Stomach (tissue), 8 donors: ENCODE measurements at regions not wholly inside any gene's neighbourhood (a gene's known extent, or its start where the extent isn't known, plus 50 kb on each side); places are given as distances from the start of the nearest gene placed in this dataset.

Experiments
- DNase-seq, 2 donors: peaks; one replicate each; pipeline versions ENCODE4 v3.0.0 to v3.0.0-alpha.2; 2013 to 2019
- H3K27ac ChIP-seq, 5 donors: fragments of 200-600 bp in 4 of 5; sonication (generic) in 4 of 5; one replicate each; pipeline ENCODE4 v1.5.1; 2013 to 2019; ENCODE audit warnings: mild to moderate bottlenecking in 1 of 5, moderate library complexity in 1 of 5
- H3K27me3 ChIP-seq, 3 donors: fragments of 200-600 bp; sonication (generic); one replicate each; pipeline ENCODE4 v1.5.1; 2017 to 2019; ENCODE audit warnings: mixed run types in 1 of 3
- H3K36me3 ChIP-seq, 4 donors: fragments of 200-600 bp; sonication (generic); 1 replicate in 3 of 4; 2 replicates in 1 of 4; pipeline ENCODE4 v1.5.1; 2016 to 2019
- H3K4me1 ChIP-seq, 4 donors: fragments of 200-600 bp; sonication (generic); one replicate each; pipeline ENCODE4 v1.5.1; 2016 to 2019
- H3K4me3 ChIP-seq, 4 donors: fragments of 200-600 bp; sonication (generic) in 3 of 4; one replicate each; pipeline ENCODE4 v1.5.1; 2016 to 2019; ENCODE audit warnings: mild to moderate bottlenecking in 1 of 4
- H3K9me3 ChIP-seq, 4 donors: fragments of 200-600 bp; sonication (generic); one replicate each; pipeline ENCODE4 v1.5.1; 2016 to 2019
- EP300 ChIP-seq: sonication (generic); formaldehyde crosslinking; IDR thresholded peaks from one replicate; pipeline ENCODE4 v1.6.1; 2017; ENCODE audit warnings: antibody characterized with exemption
- POLR2A ChIP-seq, 4 donors: fragments of 450-650 bp; IDR thresholded peaks; one replicate each; pipeline ENCODE4 v1.6.1; 2016; ENCODE audit warnings: antibody characterized with exemption in 4 of 4, control low read depth in 2 of 4, mild to moderate bottlenecking in 1 of 4, moderate library complexity in 1 of 4
- POLR2AphosphoS5 ChIP-seq, 3 donors: sonication (generic); formaldehyde crosslinking; IDR thresholded peaks; one replicate each; pipeline ENCODE4 v1.6.1; 2016; ENCODE audit warnings: antibody characterized with exemption in 3 of 3
- WGBS, 5 donors: extraction: QIAGEN DNeasy Blood & Tissue Kit in 3 of 5; methylation state at CpG; one replicate each; pipeline versions ENCODE4 v1.1.5 to v1.1.7; 2013 to 2018; 5-methylcytosine and 5-hydroxymethylcytosine counted together
- intact Hi-C: fragments of 100-400 bp; cut with DNase I; formaldehyde crosslinking; loops from one replicate; pipeline ENCODE4 v1.15.1; 2023; ENCODE audit warnings: low total_unique reads
- TF ChIP-seq, protein P1 (sequence below), 7 experiments: fragments of 450-650 bp in 4 of 7; fragments of 200-600 bp in 3 of 7; sonication (generic) in 3 of 7; IDR thresholded peaks; one replicate each; pipeline ENCODE4 v1.5.1; 2016 to 2019; ENCODE audit warnings: antibody characterized with exemption in 7 of 7, control low read depth in 2 of 7, mild to moderate bottlenecking in 1 of 7
- donor health status: healthy with polysubstance abuse.
- donor health status: Bipolar disorder and iron deficiency.
- donor health status: healthy.

DNA sequence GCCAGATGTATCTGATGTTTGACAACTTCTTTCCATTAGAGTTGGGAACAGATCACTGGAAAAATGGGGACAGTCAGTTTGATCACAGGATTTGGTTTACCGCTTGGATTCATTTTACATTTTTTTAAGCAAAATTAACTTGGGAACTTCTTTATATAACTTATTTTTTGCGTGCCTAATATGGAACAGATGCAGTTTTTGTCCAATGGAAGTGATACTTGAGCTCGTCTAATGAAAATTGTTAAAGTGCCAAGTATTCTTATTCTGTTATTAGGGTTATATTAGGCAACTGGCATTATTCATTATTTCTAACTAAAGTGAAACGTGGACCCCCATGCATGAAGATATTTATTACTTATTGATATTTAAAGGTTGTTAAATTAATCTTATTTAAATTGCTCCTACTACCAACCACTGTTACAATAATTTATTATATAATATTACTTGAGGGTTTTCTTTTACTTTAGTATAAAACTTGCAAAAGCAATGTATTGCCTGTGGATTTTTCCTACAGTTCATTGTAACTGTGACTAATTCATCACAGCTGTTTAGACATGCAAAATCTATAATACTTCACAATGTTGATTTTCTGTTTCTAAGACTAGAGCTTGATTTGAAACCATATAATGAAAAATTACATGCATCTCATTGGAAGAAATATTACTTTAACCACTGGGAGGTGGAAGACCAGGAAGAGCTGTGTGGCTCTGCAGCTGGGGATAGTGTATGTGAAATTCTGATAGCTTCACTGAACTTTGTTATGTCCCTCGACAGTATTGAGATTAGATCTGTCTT lies 787.3 kb upstream of the WWC1 start:
- no peak for DNase-seq
- Histone ChIP-seq H3K9me3 (no peaks in the 10 kb centered on the region), H3K4me3 (no peak overlapping the region), H3K4me1 (no peaks in the 10 kb centered on the region), H3K27me3 (no peaks in the 10 kb centered on the region), H3K27ac (no peak overlapping the region), H3K36me3 (no peaks in the 10 kb centered on the region)
- intact Hi-C loops = no loop called here
- WGBS, 5 donors = 52 to 62% (median 57%) methylated on average over 5 of the region's 5 CpGs
- TF ChIP-seq, protein P1, sequence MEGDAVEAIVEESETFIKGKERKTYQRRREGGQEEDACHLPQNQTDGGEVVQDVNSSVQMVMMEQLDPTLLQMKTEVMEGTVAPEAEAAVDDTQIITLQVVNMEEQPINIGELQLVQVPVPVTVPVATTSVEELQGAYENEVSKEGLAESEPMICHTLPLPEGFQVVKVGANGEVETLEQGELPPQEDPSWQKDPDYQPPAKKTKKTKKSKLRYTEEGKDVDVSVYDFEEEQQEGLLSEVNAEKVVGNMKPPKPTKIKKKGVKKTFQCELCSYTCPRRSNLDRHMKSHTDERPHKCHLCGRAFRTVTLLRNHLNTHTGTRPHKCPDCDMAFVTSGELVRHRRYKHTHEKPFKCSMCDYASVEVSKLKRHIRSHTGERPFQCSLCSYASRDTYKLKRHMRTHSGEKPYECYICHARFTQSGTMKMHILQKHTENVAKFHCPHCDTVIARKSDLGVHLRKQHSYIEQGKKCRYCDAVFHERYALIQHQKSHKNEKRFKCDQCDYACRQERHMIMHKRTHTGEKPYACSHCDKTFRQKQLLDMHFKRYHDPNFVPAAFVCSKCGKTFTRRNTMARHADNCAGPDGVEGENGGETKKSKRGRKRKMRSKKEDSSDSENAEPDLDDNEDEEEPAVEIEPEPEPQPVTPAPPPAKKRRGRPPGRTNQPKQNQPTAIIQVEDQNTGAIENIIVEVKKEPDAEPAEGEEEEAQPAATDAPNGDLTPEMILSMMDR (IDR thresholded peaks at IDR 0.05) = no peak
- TF ChIP-seq POLR2A (IDR thresholded peaks at IDR 0.05) (no peak), POLR2AphosphoS5 (IDR thresholded peaks at IDR 0.05) (no peak), EP300 (no peak)

DNA sequence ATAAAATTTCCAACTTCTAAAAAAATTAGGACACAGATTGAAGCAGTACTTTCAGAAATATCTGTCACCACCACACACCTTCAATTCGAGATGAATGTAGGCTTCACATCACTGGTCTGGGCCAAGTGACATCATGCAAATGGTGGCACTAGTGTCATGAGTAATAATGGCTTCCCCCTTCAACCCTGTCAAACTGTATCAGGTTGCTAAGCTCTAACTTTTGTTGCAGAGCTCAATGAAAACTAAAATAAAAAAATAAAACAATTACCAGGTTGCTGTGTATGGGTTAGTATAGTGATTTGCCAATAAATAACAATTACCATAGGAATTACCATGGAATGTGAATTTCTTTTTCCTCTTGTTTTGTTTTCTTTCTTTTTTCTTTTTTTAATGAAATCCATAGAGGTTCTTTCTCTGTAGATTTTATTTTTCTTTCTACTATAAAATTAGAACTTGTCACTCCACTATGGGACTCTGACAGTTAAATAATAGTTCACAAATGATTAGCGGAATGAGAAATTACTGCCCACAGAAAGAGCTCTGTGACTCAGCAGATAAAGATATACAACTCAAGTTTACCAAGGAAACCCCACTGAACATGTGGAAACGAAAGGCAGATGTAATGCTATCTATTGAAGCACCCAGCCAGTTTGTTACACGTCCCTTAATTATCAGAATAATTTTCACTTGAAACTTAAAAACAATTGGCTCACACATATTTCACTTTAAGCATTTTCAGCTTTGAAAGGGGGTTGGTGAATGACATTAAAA lies 783.8 kb upstream of the WWC1 start:
- Histone ChIP-seq H3K9me3 (no peaks in the 10 kb centered on the region), H3K27ac (no peak overlapping the region), H3K4me3 (no peak overlapping the region), H3K27me3 (no peaks in the 10 kb centered on the region), H3K36me3 (no peaks in the 10 kb centered on the region), H3K4me1 (no peaks in the 10 kb centered on the region)
- TF ChIP-seq, protein P1 (IDR thresholded peaks at IDR 0.05) = no peak
- TF ChIP-seq POLR2A (IDR thresholded peaks at IDR 0.05) (no peak), POLR2AphosphoS5 (IDR thresholded peaks at IDR 0.05) (no peak), EP300 (no peak)
- DNase-seq = no peak
- 44 to 63% (median 53%) methylated on average over 4 of the region's 4 CpGs for WGBS, 5 donors
- intact Hi-C loops = no loop called here

DNA sequence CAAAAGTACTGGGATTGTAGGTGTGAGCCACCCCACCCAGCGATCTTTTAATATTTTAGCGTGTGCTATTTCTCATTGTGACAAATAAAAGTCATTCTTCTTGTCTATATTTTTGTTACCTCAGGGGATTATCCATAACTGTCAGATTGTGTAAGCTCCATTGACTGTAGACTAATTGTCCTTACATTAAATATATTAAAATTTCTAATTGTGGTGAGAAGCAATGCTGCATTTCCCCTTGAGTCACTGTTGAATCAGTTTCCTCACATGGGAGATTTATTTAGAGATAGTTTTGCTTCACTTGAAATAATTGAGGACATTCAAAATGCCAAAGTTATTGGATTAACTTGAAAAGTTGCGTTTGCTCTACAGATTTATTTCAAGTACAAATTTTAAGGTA lies 782.4 kb upstream of the WWC1 start:
- WGBS, 5 donors = 89 to 95% (median 91%) methylated on average over 3 of the region's 3 CpGs
- intact Hi-C loops = no loop called here
- Histone ChIP-seq H3K9me3 (peaks cover 0 to 3% (median 0%) of the 10 kb centered on the region in 4 donors), H3K36me3 (no peaks in the 10 kb centered on the region), H3K4me3 (no peak overlapping the region), H3K27ac (no peak overlapping the region), H3K27me3 (no peaks in the 10 kb centered on the region), H3K4me1 (no peaks in the 10 kb centered on the region)
- TF ChIP-seq POLR2A (IDR thresholded peaks at IDR 0.05) (no peak), EP300 (no peak), POLR2AphosphoS5 (IDR thresholded peaks at IDR 0.05) (no peak)
- TF ChIP-seq, protein P1 (IDR thresholded peaks at IDR 0.05) = no peak
- no peak for DNase-seq

DNA sequence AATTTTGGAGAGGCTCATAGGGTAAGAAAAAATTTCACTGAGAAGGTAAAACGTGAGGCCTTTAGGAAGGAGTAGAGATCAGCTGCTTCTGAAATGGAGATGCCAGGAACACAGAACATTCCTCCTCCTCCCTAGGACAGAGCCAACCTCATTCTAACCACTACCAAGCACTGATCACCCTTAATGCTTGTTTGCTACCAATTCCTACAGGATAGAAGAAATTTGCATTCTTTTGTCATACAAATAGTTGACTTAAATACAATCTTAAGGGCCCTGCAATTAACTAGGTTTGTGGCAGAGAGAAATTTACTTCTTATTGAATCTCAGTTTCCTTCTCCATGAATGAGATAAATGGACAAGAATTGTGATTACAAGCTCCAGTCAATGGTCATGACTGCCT lies 780.2 kb upstream of the WWC1 start:
- intact Hi-C loops = no loop called here
- no peak for DNase-seq
- H3K4me1 ChIP-seq = no peaks in the 10 kb centered on the region
- TF ChIP-seq, protein P1 (IDR thresholded peaks at IDR 0.05) = no peak
- H3K9me3 ChIP-seq = peaks cover 0 to 3% (median 0%) of the 10 kb centered on the region in 4 donors
- H3K27me3 ChIP-seq = no peaks in the 10 kb centered on the region
- 39 to 58% (median 48%) methylated on average over 1 of the region's 1 CpG for WGBS, 5 donors
- H3K27ac ChIP-seq = no peak overlapping the region
- H3K4me3 ChIP-seq = no peak overlapping the region
- H3K36me3 ChIP-seq = no peaks in the 10 kb centered on the region
